LoVo (cell line): ENCODE measurements at regions not wholly inside any gene's neighbourhood (a gene's known extent, or its start where the extent isn't known, plus 50 kb on each side); places are given as distances from the start of the nearest gene placed in this dataset.
"Not testable (repeated sequence)": the region's sequence is repeated elsewhere in the genome, so short reads cannot be mapped to it uniquely, and the experiment has no call there.

Source experiments
- DNase-seq: peaks from one replicate; pipeline ENCODE4 v3.0.0-alpha.2; 2016; ENCODE audit warnings: low spot score

DNA sequence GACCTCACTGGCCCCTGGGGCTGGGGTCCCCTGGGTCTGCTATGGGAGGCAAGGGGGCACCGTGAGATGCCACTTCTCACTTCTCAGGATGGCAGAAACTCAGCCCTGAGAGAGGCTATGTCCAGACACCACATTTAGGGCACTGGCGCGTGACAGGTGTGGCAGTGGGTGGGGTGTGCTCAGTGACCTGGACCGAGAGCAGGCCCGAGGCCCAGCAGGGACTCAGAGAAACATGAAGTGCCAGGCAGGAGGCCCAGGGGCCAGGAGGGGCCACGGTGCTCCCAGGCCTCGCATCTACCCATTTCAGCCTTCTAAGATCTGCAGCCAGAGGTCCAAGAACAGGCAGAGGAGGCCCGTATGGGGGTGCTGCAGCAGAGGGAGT is 214.9 kb upstream of the SGCG start:
- DNase-seq = not testable (repeated sequence)

DNA sequence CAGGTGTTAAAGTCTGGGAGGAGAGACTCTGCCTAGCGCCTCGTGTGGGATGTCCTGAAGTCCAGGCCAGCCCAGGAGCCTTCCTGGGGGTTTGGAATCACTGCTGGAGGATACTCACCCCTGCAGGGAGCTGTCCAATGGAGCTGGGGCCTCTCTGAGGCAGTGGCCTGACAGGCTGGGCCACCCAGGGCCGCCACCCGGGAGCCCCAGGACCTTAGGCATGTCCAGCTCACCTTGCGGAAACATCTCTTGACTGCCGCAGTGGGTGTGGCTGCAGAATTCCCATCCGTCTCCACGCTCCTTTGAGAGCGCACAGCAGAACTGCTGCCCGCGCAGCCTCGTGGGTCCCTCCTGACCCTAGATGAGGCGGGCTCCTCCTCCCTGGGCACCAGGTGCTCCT is 214.0 kb upstream of the SGCG start:
- DNase-seq = not testable (repeated sequence)

DNA sequence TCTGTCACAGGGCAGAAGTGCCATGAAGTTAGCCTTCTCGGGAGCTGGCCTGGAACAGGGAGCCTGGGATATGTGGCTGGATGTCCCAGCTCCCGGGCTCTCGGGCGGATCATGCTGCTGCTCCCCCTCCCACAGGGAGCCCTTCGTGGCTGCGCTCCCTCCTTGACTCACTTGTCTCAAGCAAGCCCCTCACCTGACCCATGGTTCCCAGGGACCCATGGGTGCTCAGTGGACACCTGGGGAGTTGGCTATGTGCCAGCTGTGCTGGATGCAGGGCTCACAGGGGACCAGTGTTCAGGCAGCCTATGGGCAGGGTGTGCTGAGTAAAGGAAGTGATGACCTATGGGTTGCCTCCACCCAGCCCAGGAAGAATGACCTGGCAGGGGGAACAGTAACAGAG is 213.1 kb upstream of the SGCG start:
- DNase-seq = no peak

DNA sequence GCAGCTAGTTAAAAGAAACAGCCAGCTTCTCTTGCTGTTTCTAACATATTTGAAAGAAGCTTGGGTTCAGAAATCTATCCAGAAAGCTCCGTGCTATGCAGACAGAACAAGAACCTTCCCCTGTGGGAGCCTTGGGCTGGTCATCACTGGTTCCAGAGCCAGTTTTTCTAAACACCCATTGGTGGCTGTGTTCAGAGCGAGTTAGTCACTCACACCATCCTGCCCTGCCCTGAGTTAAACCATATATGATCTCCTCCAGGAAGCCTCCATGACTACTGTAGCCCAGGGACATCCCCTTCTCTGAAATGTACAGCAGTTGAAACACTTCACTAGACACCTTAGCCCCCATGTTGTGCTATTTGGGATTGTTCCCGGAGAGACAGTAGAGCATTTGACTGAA is 200.8 kb upstream of the SGCG start:
- no peak for DNase-seq

DNA sequence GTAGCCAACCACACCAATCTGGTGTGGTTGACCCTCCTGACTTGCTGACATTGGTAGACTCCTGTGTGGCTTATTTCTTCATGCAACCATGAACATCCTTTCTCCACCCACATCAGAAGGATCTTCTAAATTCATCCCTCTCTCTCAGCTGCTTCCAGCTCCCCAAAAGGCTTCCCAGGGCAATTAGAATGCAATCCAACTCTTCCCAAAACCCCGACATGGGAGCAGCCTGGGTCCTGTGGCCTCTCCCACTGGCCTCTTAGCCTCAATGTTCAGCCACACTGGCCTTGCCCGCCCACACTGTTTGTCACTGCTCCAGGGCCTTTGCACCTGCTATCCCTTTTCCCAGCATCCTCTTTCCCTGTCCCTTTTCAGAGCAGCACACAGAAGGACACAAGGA is 199.8 kb upstream of the SGCG start:
- DNase-seq = no peak

DNA sequence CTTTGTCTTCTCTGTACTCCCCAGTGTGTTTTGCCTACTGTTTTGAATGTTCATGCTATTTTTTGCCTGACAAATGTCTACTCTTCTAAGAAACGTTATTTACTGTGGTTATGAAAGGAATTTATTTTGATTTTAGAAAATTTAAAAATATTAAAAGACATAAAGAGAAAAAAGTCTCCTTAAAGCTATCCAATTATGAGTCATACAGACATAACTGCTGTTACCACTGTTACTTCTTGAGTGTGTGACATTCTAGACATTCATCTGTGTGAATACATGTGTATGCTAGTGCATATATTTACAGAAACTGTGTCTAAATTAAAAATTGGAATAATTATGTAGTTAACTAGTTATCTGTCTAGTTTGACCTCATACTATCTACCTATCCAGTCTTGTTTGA is 187.6 kb upstream of the SGCG start:
- no peak for DNase-seq

DNA sequence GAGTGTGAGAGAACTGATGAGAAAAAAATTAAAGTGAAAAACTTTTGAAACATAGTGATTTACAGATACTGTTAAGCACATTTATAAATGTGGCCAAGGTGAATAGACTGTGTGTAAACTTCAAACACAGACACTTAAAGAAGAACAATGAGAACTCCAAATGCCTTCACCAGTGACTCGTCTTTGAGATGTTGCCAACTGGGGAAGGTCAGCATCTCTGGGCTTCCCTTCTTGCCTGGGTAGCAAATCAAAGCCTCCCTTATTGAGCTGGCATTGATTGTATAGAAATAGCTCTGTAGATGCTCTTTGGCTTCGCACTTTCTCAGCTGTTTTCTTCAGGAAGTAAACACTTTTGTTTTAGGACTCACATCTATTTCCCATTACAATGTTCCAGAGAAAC is 177.3 kb upstream of the SGCG start:
- DNase-seq = no peak

DNA sequence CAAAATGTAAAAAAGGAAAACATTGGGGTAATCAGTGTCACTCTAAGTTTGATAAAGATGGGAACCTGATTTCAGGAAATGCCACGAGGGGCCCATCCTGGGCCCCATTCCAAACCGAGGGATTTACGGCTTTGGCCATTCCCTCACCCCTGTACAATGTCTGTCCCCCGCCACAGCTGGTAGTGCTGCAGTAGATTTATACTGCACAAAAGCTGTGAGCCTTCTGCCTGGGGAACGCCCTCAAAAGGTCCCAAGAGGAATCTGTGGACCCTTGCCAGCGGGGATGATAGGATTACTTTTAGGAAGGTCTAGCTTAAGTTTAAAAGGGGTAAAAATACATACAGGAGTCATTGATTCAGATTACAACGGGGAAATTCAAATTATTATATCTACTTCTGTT is 173.4 kb upstream of the SGCG start:
- no peak for DNase-seq

DNA sequence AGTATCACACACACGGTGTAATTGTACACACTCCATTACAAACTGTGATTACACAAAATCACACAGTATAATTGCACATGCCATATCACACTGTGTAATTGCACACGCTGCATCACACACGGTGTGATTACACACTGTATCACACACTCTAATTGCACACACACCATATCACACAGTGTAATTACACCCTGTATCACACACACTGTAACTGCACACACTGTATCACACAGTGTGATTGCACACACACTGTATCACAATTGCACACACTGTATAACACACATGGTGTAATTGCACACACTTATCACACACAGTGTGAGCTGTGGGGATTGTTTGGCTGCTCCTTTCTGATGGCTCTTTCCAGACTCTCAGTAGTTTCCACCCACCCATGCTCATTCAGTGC is 162.6 kb upstream of the SGCG start:
- DNase-seq = no peak

DNA sequence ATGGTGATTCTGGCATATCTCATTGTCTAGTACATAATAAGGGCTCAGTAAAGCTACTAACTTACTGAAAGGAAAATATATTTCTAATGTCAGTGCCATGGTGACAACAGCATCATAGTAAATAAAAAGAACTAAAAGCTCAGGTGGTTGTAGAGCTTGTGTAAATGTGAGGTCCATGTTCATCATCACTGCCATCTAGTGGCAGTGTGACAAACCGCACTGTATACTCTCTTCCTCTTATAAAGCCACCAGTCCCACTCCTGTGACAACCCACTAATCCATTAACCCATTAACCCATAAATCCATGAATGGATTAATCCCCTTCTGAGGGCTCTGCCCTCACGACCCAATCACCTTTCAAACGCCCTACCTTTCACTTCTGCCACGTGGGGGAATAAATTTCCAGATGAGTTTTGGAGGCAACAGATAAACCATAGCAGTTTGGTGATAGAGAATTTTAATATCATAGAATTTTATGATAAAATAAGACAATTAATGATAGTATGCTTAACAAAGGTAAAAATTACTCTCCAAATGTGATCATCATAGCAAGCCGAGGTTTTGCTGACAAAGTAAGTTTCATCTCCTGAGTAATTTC is 160.4 kb upstream of the SGCG start:
- peak; percentile 49 for DNase-seq

DNA sequence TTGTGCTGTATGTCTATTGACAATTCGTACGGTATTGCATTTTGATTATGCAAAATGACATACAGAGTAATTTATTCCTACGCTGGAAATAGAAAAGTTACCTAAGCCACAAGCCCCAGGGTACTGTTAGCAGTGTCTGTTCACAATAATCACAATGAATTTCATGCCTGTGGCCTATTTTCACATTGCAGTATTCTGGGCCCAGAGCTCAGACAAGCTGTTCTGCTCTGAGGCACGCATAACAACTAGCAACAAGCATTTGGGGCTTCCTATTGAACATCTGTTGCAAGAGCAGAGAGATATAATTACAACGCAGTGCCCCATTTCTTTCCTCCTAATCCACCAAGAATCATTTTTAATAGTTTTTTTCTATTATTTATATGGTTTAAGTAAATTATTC is 158.9 kb upstream of the SGCG start:
- DNase-seq = no peak

DNA sequence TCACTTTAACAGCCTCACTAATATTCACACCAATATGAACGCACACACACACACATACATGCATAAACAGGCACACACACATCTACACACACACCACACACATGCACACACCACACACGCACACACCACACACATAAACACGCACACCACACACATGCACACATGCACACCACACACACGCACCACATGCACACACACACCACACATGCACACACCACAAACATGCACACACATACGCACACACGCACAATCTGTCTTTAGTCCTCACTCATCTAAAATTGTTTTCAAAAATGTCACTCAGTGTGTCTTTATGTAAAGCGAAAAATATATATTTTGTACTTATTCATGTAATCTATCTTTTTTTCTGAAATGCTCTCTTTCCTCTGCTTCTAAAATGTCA is 158.1 kb upstream of the SGCG start:
- no peak for DNase-seq

DNA sequence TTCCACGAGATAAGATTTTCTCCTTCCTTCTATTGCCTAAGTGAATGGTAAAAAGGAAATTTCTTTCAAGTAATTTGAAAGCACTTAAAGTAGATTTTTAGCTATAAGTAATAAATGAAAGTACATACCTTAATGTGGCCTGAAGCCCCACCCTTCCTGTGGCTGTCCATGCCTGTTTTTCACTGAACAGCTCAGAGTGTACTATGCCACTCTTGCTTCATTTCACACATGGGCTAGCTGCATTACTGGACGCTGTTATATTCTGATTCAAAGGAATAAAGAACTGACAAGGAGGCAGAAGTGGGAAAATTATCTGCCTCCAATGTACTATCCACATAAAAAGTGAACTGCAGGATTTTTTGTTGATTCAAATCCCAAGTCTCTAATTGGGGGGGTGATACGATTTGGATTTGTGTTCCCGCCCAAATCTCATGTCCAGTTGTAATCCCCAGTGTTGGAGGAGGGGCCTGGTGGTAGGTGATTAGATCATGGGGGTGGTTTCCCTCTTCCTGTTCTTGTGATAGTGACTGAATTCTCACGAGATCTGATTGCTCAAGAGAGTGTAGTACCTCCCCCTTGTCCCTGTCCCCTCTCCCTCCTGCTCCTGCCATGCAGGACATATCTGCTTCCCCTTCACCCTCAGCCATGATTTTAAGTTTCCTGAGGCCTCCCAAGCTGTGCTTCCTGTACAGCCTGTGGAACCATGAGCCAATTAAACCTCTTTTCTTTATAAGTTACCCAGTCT is 154.7 kb upstream of the SGCG start:
- DNase-seq = no peak

DNA sequence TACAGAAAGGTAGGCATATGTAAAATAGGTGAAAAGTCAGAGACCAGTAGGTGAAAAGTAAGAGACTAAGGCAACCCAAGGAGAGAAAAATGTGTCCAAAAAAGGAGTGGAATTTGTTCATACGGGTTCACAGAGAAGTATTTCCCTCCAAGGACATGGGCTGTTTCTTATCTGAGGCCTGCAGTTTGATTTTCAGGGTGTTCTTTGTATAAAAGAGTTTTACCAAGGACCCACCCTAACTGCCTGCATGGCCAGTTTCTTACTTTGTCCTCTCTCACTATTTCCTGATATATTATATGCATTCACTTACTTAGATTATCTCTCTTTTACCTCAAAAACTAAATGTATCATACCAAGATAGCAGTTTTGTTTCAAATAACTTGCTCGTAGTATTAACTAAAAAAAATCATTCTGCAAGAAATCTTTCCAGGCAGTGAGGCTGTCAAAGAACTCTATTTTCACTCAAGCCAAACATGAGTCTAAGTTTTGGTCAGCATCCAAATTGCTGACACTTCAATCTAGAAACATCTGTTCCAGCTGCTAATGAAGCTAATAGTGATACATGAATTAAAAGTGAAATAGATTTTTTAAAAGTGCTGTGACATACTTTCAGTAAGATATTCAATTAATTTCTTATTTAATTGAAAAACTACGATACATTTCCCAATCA is 141.4 kb upstream of the SGCG start:
- no peak for DNase-seq

DNA sequence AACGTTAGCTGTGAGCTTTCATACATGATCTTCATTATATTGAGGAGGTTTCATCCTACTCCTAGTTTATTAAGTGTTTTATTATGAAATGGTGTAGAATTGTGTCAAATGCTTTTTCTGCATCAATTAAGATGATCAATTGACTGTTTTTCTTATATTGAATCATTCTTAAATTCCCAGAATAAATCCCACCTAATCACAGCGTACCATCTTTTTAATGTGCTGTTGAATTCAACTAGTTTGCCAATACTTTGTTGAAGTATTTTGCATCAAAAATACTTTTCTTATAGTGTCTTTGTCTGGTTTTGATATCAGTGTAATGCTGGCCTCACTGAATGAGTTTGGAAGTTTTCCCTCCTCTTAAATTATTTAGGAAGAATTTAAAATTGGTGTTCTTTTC is 138.6 kb upstream of the SGCG start:
- DNase-seq = no peak

DNA sequence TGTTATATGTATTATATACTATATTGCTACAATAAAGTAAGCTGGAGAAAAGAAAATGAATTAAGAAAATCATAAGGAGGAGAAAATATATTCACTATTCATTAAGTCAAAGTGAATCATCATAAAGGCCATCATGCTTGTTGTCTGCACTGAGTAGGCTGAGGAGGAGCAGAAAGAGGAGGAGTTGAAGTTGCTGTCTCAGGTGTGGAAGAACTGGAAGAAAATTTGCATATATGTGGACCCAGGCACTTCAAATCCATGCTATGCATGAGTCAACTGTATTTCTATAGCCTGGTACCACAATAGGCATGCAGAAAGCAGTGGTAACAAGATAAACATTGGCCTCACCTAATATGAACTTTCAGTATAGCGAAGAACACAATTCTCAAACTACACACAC is 135.9 kb upstream of the SGCG start:
- no peak for DNase-seq

DNA sequence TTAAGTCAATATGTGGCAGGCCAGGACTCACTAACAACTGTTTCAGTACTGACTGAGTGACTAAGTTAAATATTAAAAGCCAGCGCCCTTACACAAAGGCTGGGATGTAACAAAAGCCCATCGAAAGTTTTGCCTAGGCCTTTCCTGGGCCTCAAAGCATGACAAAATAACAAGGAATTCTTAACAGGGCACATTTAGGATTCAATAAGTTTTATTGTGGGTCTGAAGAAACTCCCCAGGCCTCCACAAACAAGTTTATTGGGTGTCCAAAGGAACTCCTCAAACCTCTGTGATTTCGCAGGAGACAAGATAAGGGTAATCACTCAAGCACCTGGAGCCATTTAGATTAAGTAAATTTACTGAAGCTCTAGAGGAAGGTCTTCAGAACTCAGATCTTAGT is 130.7 kb upstream of the SGCG start:
- no peak for DNase-seq

DNA sequence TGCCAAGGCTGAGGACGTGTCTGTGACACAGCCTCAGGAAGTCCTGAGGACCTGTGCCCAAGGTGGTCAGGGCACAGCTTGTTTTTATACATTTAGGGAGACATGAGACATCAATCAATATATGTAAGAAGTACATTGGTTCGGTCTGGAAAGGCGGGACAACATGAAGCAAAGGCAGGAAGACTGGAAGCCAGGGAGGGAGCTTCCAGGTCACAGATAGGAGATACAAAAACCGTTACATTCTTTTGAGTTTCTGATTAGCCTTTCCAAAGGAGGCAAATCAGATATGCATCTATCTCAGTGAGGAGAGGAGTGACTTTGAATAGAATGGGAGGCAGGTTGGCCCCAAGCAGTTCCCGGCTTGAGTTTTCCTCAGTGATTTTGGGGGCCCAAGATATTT is 127.1 kb upstream of the SGCG start:
- not testable (repeated sequence) for DNase-seq

DNA sequence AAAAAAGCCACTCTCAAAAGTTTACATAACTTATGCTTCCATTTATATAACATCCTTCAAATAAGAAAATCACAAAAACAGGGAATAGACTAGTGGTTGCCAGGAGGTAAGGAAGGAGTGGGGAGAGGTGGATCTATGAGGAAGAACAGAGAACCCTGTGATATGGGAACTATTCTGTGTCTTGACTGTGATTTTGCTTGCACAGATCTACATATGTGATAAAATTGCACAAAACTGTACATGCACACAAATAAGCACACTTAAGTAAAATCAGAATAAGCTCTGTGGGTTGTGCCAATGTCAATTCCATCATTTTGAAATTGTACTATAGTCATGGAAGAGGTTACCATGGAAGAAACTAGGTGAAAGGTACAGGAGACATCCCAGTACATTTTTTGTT is 121.6 kb upstream of the SGCG start:
- DNase-seq = no peak

DNA sequence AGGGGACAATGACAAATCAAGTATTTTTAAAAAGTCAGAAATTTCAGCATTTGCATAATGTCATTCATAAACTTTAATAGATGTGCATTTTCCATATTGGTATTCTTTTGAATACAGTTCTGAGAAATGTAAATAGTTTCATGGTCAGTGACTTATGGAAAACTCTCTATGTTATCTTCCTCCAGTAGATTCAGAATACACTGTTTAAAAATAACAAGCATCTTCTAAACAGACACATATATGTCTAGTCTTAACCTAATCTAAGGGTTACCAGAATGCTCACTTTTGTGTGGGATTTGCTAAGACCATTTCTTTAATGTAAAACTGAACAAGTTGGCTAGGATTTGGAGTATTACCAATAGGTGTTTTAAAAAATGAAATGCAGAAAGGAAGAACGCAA is 119.8 kb upstream of the SGCG start:
- no peak for DNase-seq

DNA sequence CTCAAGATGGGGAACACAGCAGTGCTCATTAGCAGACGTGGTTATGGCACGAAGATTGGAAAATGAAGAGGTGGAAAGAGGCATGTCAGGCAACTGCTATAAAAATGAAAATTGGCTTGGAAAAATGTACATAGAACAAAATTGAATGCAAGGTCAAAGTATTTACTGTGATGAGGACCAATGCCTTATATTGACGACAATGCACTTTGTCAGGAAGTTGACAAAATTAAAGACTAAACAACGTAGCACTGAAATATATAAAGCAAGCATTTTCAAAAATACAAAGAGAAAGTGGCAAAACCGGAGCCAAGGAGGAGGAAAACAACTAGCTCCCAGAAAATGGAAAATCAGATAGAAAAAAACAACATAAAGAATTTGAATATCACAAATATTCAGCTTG is 113.7 kb upstream of the SGCG start:
- DNase-seq = no peak

DNA sequence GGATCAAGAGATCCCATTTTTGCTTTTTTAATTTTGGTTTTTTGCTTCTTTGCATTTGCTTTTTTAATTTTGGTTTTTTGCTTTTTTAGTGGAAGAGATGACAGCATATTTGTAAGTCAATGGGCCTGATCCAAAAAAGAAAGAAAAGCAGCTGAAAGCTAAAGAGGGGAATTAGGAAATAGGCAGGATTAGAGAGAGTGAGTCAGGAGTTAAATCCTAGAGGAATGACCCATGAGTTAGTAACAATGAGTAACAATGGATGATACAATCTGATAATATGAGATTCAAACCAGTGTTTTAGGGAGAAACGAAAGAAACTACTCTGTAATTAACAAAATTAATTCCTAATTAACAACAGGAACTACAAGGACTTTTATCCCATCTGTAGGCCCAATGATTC is 111.2 kb upstream of the SGCG start:
- no peak for DNase-seq

DNA sequence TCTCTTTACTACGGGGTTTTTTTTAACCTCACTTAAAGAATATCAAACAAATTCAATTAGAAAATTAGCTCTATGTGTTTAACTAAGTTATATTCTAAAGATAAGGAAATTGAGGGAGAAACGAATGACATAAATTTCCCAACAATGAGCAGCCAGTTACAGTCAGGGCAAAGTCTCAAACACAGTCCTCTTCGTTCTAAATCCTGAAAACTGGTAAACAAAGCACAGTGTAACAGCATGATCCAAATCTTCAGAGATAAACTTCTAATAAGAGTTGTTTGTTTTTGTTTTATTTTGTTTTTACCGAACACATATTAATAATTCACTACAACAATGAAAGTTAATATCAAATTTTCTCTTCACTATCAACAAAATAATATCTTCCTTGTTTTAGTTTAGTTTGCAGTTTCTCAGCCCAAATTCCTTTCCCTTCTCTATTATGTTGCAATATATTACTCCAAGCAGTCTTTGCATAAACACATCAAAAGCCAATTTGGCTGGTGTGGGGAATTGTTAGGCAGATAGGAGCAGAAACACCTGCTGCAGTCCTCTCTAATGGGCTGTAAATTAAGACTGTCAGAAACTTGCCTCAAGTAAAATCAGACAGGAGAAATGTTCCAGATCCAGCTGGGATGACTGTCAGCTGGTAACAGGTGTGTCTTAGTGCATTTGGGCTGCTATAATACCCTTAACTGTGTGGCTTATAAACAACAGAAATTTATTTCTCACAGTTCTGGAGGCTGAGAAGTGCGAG is 106.5 kb upstream of the SGCG start:
- DNase-seq = no peak
